ENCODE measurements at regions not wholly inside any gene's neighbourhood (a gene's known extent, or its start where the extent isn't known, plus 50 kb on each side); places are given as distances from the start of the nearest gene placed in this dataset.

DNA sequence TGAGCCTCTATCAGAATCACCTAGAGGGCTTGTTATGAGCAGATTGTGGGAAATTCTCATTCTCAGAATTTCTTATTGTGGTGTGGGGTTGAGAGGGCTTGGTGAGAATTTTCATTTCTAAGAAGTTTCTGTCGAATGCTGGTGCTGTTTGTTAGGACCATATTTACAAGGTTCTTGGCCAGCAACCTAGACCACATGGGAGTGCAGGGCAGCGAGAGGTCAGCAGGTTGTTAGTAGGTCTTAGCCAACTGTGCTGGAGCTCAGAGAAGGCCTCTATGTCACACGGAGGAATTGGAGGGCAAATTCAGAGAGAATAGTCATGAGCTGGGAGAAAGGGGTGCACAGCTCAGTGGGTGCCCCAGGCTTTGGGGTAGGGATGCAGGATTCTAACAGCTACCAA is 357.0 kb downstream of the LRRC70 start:
- H3K4me1 Mint-ChIP-seq = no peaks in the 10 kb centered on the region
- no peaks in the 10 kb centered on the region for H3K27me3 ChIP-seq (ENCODE audit: control insufficient read depth, insufficient read depth, low read length)
- H3K9me3 Mint-ChIP-seq = no peaks in the 10 kb centered on the region
- no peak overlapping the region for H3K4me3 Mint-ChIP-seq
- H3K9me3 ChIP-seq (ENCODE audit: control insufficient read depth, insufficient read depth, low read length) = no peaks in the 10 kb centered on the region
- TF ChIP-seq, protein P1, sequence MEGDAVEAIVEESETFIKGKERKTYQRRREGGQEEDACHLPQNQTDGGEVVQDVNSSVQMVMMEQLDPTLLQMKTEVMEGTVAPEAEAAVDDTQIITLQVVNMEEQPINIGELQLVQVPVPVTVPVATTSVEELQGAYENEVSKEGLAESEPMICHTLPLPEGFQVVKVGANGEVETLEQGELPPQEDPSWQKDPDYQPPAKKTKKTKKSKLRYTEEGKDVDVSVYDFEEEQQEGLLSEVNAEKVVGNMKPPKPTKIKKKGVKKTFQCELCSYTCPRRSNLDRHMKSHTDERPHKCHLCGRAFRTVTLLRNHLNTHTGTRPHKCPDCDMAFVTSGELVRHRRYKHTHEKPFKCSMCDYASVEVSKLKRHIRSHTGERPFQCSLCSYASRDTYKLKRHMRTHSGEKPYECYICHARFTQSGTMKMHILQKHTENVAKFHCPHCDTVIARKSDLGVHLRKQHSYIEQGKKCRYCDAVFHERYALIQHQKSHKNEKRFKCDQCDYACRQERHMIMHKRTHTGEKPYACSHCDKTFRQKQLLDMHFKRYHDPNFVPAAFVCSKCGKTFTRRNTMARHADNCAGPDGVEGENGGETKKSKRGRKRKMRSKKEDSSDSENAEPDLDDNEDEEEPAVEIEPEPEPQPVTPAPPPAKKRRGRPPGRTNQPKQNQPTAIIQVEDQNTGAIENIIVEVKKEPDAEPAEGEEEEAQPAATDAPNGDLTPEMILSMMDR (IDR thresholded peaks at IDR 0.05) = no peak
- H3K27ac ChIP-seq (ENCODE audit: low read length) = no peak overlapping the region
- no peak for DNase-seq
- H3K27ac Mint-ChIP-seq = no peak overlapping the region
- H3K36me3 ChIP-seq (ENCODE audit: control insufficient read depth, insufficient read depth, low read length) = no peaks in the 10 kb centered on the region
- intact Hi-C loops (cut with micrococcal nuclease) = no loop called here
- no peaks in the 10 kb centered on the region for H3K36me3 Mint-ChIP-seq
- 62% methylated on average over 3 of the region's 3 CpGs for WGBS (ENCODE audit: insufficient coverage)
- no peak for ATAC-seq
- no peaks in the 10 kb centered on the region for H3K4me1 ChIP-seq (ENCODE audit: control insufficient read depth, insufficient read depth, low read length)
- H3K4me3 ChIP-seq (ENCODE audit: low read length) = no peak overlapping the region
- H3K27me3 Mint-ChIP-seq (ENCODE audit: low read depth in 2 of 2) = no peaks in the 10 kb centered on the region

DNA sequence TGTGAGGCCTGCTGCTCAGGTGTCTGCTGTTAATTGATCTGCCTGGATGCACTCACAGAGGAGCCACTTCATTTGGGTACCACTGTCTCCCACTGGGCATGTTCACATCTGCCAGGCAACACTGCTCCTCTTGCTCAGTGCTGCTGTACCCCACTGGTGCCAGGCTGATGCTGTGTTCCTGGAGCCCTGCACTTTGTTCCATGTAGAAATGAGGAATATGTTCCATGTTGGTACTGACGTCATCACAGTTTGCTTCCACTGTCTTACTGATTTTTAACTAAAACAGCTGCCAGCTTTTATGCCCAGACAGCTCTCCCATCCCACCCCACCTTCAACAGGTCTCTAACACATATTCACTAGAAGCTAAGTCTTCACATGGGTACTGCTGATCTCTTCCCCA is 355.7 kb downstream of the LRRC70 start:
- Mint-ChIP-seq H3K4me3 (no peak overlapping the region), H3K27ac (no peak overlapping the region), H3K4me1 (no peaks in the 10 kb centered on the region), H3K9me3 (no peaks in the 10 kb centered on the region), H3K27me3 (ENCODE audit: low read depth in 2 of 2) (no peaks in the 10 kb centered on the region), H3K36me3 (no peaks in the 10 kb centered on the region)
- no peaks in the 10 kb centered on the region for H3K27me3 ChIP-seq (ENCODE audit: control insufficient read depth, insufficient read depth, low read length)
- no peak for DNase-seq
- no peak overlapping the region for H3K27ac ChIP-seq (ENCODE audit: low read length)
- no peaks in the 10 kb centered on the region for H3K4me1 ChIP-seq (ENCODE audit: control insufficient read depth, insufficient read depth, low read length)
- ATAC-seq = no peak
- H3K9me3 ChIP-seq (ENCODE audit: control insufficient read depth, insufficient read depth, low read length) = no peaks in the 10 kb centered on the region
- WGBS (ENCODE audit: insufficient coverage) = 84% methylated on average over 1 of the region's 1 CpG
- no peak overlapping the region for H3K4me3 ChIP-seq (ENCODE audit: low read length)
- H3K36me3 ChIP-seq (ENCODE audit: control insufficient read depth, insufficient read depth, low read length) = no peaks in the 10 kb centered on the region
- intact Hi-C loops (cut with micrococcal nuclease) = no loop called here
- TF ChIP-seq, protein P1 (IDR thresholded peaks at IDR 0.05) = no peak

DNA sequence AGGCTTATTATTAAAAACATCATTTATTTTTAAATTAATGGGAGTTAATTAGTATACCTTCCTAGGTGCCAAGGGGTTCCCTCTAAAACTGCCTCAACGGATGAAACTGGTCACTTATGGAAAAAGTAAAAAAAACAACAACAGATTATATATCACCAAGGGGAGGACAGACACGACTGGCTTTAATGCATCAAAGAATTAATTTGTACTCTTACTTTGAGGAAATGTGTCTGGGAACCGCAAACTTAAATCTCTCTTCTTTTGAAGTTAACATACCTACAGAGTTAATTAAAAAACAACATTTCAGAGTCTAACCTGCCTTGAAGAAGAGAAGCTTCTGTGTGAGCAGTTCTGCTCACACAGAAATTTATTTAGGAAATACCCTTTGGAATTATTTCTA is 354.6 kb downstream of the LRRC70 start:
- H3K27ac Mint-ChIP-seq = no peak overlapping the region

More for the DNA sequence above, 354.6 kb downstream of the LRRC70 start:
- 100% methylated on average over 2 of the region's 3 CpGs for WGBS (ENCODE audit: insufficient coverage)
- H3K4me1 ChIP-seq (ENCODE audit: control insufficient read depth, insufficient read depth, low read length) = no peaks in the 10 kb centered on the region
- no peaks in the 10 kb centered on the region for H3K27me3 ChIP-seq (ENCODE audit: control insufficient read depth, insufficient read depth, low read length)
- no peak overlapping the region for H3K27ac ChIP-seq (ENCODE audit: low read length)
- TF ChIP-seq, protein P1 (IDR thresholded peaks at IDR 0.05) = no peak
- H3K9me3 ChIP-seq (ENCODE audit: control insufficient read depth, insufficient read depth, low read length) = no peaks in the 10 kb centered on the region
- H3K9me3 Mint-ChIP-seq = no peaks in the 10 kb centered on the region
- DNase-seq (no peak), ATAC-seq (no peak)
- no peaks in the 10 kb centered on the region for H3K36me3 ChIP-seq (ENCODE audit: control insufficient read depth, insufficient read depth, low read length)
- intact Hi-C loops (cut with micrococcal nuclease) = no loop called here
- no peaks in the 10 kb centered on the region for H3K4me1 Mint-ChIP-seq
- H3K27me3 Mint-ChIP-seq (ENCODE audit: low read depth in 2 of 2) = no peaks in the 10 kb centered on the region
- no peaks in the 10 kb centered on the region for H3K36me3 Mint-ChIP-seq
- H3K4me3 ChIP-seq (ENCODE audit: low read length) = no peak overlapping the region
- H3K4me3 Mint-ChIP-seq = no peak overlapping the region
